Suppressor macrophage treated with lipopolysaccharide for 4 hours (primary cell): ENCODE measurements at regions not wholly inside any gene's neighbourhood (a gene's known extent, or its start where the extent isn't known, plus 50 kb on each side); places are given as distances from the start of the nearest gene placed in this dataset.

ENCODE experiments used
- DNase-seq: peaks from one replicate; pipeline ENCODE4 v3.0.0-alpha.2; 2020

GRCh38 chr21:16020878-16021277 lies 291.1 kb downstream of the USP25 start:
- no peak for DNase-seq

- DNase-seq = no peak
Measured at GRCh38 chr21:16022116-16022515, 292.3 kb downstream of the USP25 start.

GRCh38 chr21:16022921-16023320 lies 293.1 kb downstream of the USP25 start:
- no peak for DNase-seq

- no peak for DNase-seq
Measured at GRCh38 chr21:16028142-16028541, 298.4 kb downstream of the USP25 start.

GRCh38 chr21:16028941-16029464 lies 299.2 kb downstream of the USP25 start:
- no peak for DNase-seq

GRCh38 chr21:16033193-16033592 lies 303.4 kb downstream of the USP25 start:
- no peak for DNase-seq

- DNase-seq = no peak
Measured at GRCh38 chr21:16034446-16035190, 304.8 kb downstream of the USP25 start.

GRCh38 chr21:16037421-16037955 lies 307.7 kb downstream of the USP25 start:
- DNase-seq = no peak

- DNase-seq = no peak
Measured at GRCh38 chr21:16040601-16041000, 310.8 kb downstream of the USP25 start.

- no peak for DNase-seq
Measured at GRCh38 chr21:16044676-16045075, 314.9 kb downstream of the USP25 start.

GRCh38 chr21:16046656-16047330 lies 317.0 kb downstream of the USP25 start:
- DNase-seq = no peak

GRCh38 chr21:16047904-16048303 lies 318.1 kb downstream of the USP25 start:
- no peak for DNase-seq

- DNase-seq = no peak
Measured at GRCh38 chr21:16055014-16055413, 325.2 kb downstream of the USP25 start.

GRCh38 chr21:16058896-16059295 lies 329.1 kb downstream of the USP25 start:
- no peak for DNase-seq

GRCh38 chr21:16059981-16060380 lies 330.2 kb downstream of the USP25 start:
- no peak for DNase-seq

GRCh38 chr21:16061194-16061593 lies 331.4 kb downstream of the USP25 start:
- no peak for DNase-seq

GRCh38 chr21:16069178-16070112 lies 339.7 kb downstream of the USP25 start:
- no peak for DNase-seq

GRCh38 chr21:16070207-16070651 lies 340.4 kb downstream of the USP25 start:
- no peak for DNase-seq

- DNase-seq = no peak
Measured at GRCh38 chr21:16071092-16071491, 341.3 kb downstream of the USP25 start.

GRCh38 chr21:16071761-16072160 lies 342.0 kb downstream of the USP25 start:
- no peak for DNase-seq

- no peak for DNase-seq
Measured at GRCh38 chr21:16072221-16072620, 342.4 kb downstream of the USP25 start.

GRCh38 chr21:16072737-16073136 lies 343.0 kb downstream of the USP25 start:
- no peak for DNase-seq

GRCh38 chr21:16073586-16073985 lies 343.8 kb downstream of the USP25 start:
- DNase-seq = no peak
